ENCODE measurements at regions not wholly inside any gene's neighbourhood (a gene's known extent, or its start where the extent isn't known, plus 50 kb on each side); places are given as distances from the start of the nearest gene placed in this dataset.

GRCh38 chr13:104809483-104809882, 1726.0 kb downstream of the EFNB2 start:
- TF ChIP-seq CTCF (IDR thresholded peaks at IDR 0.05) (no peak), POLR2A (IDR thresholded peaks at IDR 0.05) (no peak)
